HEK293 (cell line): ENCODE measurements at regions not wholly inside any gene's neighbourhood (a gene's known extent, or its start where the extent isn't known, plus 50 kb on each side); places are given as distances from the start of the nearest gene placed in this dataset.
A peak's percentile ranks its signal among the peaks of the same experiment; 100 is the strongest.

Experiments used
- EGR2 ChIP-seq: fragments of 450-650 bp; formaldehyde crosslinking; IDR thresholded peaks from 2 replicates; pipeline ENCODE4 v1.5.1; 2016; ENCODE audit warnings: low read depth, missing biosample characterization, missing genetic modification characterization
- GLIS2 ChIP-seq: fragments of 450-650 bp; formaldehyde crosslinking; IDR thresholded peaks from 2 replicates; pipeline ENCODE4 v1.5.1; 2016; ENCODE audit warnings: missing biosample characterization, missing genetic modification characterization
- HIC1 ChIP-seq: fragments of 450-650 bp; formaldehyde crosslinking; IDR thresholded peaks from 2 replicates; pipeline ENCODE4 v1.5.1; 2016; ENCODE audit warnings: missing biosample characterization, missing genetic modification characterization
- IKZF3 ChIP-seq: fragments of 450-650 bp; IDR thresholded peaks from 2 replicates; pipeline ENCODE4 v1.5.0; 2018; ENCODE audit warnings: missing biosample characterization, mild to moderate bottlenecking, missing genetic modification characterization, moderate library complexity
- KLF8 ChIP-seq: fragments of 450-650 bp; formaldehyde crosslinking; IDR thresholded peaks from 2 replicates; pipeline ENCODE4 v1.5.1; 2016; ENCODE audit warnings: missing biosample characterization, missing genetic modification characterization
- KLF9 ChIP-seq: fragments of 450-650 bp; formaldehyde crosslinking; IDR thresholded peaks from 2 replicates; pipeline ENCODE4 v1.5.1; 2016; ENCODE audit warnings: missing biosample characterization, missing genetic modification characterization, low read depth
- PRDM10 ChIP-seq: fragments of 450-650 bp; formaldehyde crosslinking; IDR thresholded peaks from 2 replicates; pipeline ENCODE4 v1.5.1; 2016; ENCODE audit warnings: missing biosample characterization, missing genetic modification characterization
- PRDM2 ChIP-seq: fragments of 450-650 bp; formaldehyde crosslinking; IDR thresholded peaks from 2 replicates; pipeline ENCODE4 v1.5.1; 2016; ENCODE audit warnings: missing biosample characterization, missing genetic modification characterization, borderline replicate concordance
- SP3 ChIP-seq: fragments of 450-650 bp; formaldehyde crosslinking; IDR thresholded peaks from 2 replicates; pipeline ENCODE4 v1.5.1; 2016; ENCODE audit warnings: missing biosample characterization, missing genetic modification characterization
- ZFP69B ChIP-seq: fragments of 450-650 bp; formaldehyde crosslinking; IDR thresholded peaks from 2 replicates; pipeline ENCODE4 v1.5.1; 2016; ENCODE audit warnings: missing biosample characterization, missing genetic modification characterization
- ZIC2 ChIP-seq: fragments of 450-650 bp; formaldehyde crosslinking; IDR thresholded peaks from 2 replicates; pipeline ENCODE4 v1.5.1; 2016; ENCODE audit warnings: missing biosample characterization, missing genetic modification characterization
- ZNF146 ChIP-seq: fragments of 450-650 bp; formaldehyde crosslinking; IDR thresholded peaks from 2 replicates; pipeline ENCODE4 v1.5.1; 2016; ENCODE audit warnings: missing biosample characterization, missing genetic modification characterization
- ZNF169 ChIP-seq: fragments of 450-650 bp; formaldehyde crosslinking; IDR thresholded peaks from 2 replicates; pipeline ENCODE4 v1.5.1; 2016; ENCODE audit warnings: missing biosample characterization, missing genetic modification characterization
- ZNF184 ChIP-seq: fragments of 450-650 bp; IDR thresholded peaks from 2 replicates; pipeline ENCODE4 v1.5.1; 2018; ENCODE audit warnings: missing biosample characterization, mild to moderate bottlenecking, missing genetic modification characterization
- ZNF239 ChIP-seq: fragments of 450-650 bp; formaldehyde crosslinking; IDR thresholded peaks from 2 replicates; pipeline ENCODE4 v1.5.1; 2016; ENCODE audit warnings: missing biosample characterization, missing genetic modification characterization
- ZNF24 ChIP-seq: fragments of 450-650 bp; formaldehyde crosslinking; IDR thresholded peaks from 2 replicates; pipeline ENCODE4 v1.5.1; 2016; ENCODE audit warnings: missing biosample characterization, missing genetic modification characterization
- ZNF324 ChIP-seq: fragments of 450-650 bp; formaldehyde crosslinking; IDR thresholded peaks from 2 replicates; pipeline ENCODE4 v1.5.1; 2016; ENCODE audit warnings: missing biosample characterization, missing genetic modification characterization
- ZNF335 ChIP-seq: fragments of 450-650 bp; formaldehyde crosslinking; conservative IDR thresholded peaks from 2 replicates; pipeline ENCODE4 v1.5.1; 2016; ENCODE audit warnings: missing biosample characterization, missing genetic modification characterization
- ZNF362 ChIP-seq: fragments of 450-650 bp; formaldehyde crosslinking; IDR thresholded peaks from 2 replicates; pipeline ENCODE4 v1.5.1; 2016; ENCODE audit warnings: missing biosample characterization, missing genetic modification characterization
- ZNF488 ChIP-seq: fragments of 450-650 bp; formaldehyde crosslinking; IDR thresholded peaks from 2 replicates; pipeline ENCODE4 v1.5.1; 2016; ENCODE audit warnings: missing biosample characterization, missing genetic modification characterization
- ZNF629 ChIP-seq: fragments of 450-650 bp; formaldehyde crosslinking; IDR thresholded peaks from 2 replicates; pipeline ENCODE4 v1.5.1; 2017; ENCODE audit warnings: missing biosample characterization, missing genetic modification characterization
- ZNF660 ChIP-seq: fragments of 450-650 bp; IDR thresholded peaks from 2 replicates; pipeline ENCODE4 v1.5.1; 2018; ENCODE audit warnings: missing biosample characterization, mild to moderate bottlenecking, missing genetic modification characterization
- ZNF692 ChIP-seq: fragments of 450-650 bp; formaldehyde crosslinking; IDR thresholded peaks from 2 replicates; pipeline ENCODE4 v1.5.1; 2016; ENCODE audit warnings: missing biosample characterization, missing genetic modification characterization
- ZSCAN23 ChIP-seq: fragments of 450-650 bp; formaldehyde crosslinking; IDR thresholded peaks from 2 replicates; pipeline ENCODE4 v1.5.1; 2016; ENCODE audit warnings: missing biosample characterization, missing genetic modification characterization

- TF ChIP-seq IKZF3 (tag by site-specific recombination) = 0 out of 2 replicates have a peak, but pooled peaks have one; percentile 8
- TF ChIP-seq ZNF335 (tag by site-specific recombination) = peak; percentile 93
- TF ChIP-seq HIC1 (tag by site-specific recombination) = 0 out of 2 replicates have a peak, but pooled peaks have one; percentile 15
- TF ChIP-seq ZNF660 (tag by site-specific recombination) = peak; percentile 91
- TF ChIP-seq ZFP69B = peak; percentile 88
- TF ChIP-seq ZNF488 (tag by site-specific recombination) = no peak
- peak; percentile 71 for TF ChIP-seq ZNF24 (tag by site-specific recombination)
- TF ChIP-seq ZIC2 = no peak
- TF ChIP-seq ZNF692 (tag by site-specific recombination) = peak; percentile 79
- TF ChIP-seq ZNF169 (tag by site-specific recombination) = no peak
- peak; percentile 23; the same call in 1 of the 2 replicates for TF ChIP-seq ZNF184
- TF ChIP-seq ZSCAN23 (tag by site-specific recombination) = peak; percentile 84
- TF ChIP-seq GLIS2 (tag by site-specific recombination) = no peak
- no peak for TF ChIP-seq EGR2 (tag by site-specific recombination)
- no peak for TF ChIP-seq ZNF239 (tag by site-specific recombination)
- TF ChIP-seq ZNF146 (tag by site-specific recombination) = 0 out of 2 replicates have a peak, but pooled peaks have one; percentile 12
- TF ChIP-seq ZNF324 (tag by site-specific recombination) = 0 out of 2 replicates have a peak, but pooled peaks have one; percentile 46
- peak; percentile 95 for TF ChIP-seq ZNF362 (tag by site-specific recombination)
- 0 out of 2 replicates have a peak, but pooled peaks have one; percentile 48 for TF ChIP-seq KLF8 (tag by site-specific recombination)
- TF ChIP-seq PRDM2 (tag by site-specific recombination) = no peak
- TF ChIP-seq ZNF629 = peak; percentile 23; the same call in 1 of the 2 replicates
- peak; percentile 33 for TF ChIP-seq PRDM10 (tag by site-specific recombination)
- 0 out of 2 replicates have a peak, but pooled peaks have one; percentile 11 for TF ChIP-seq KLF9 (tag by site-specific recombination)
- 0 out of 2 replicates have a peak, but pooled peaks have one; percentile 17 for TF ChIP-seq SP3 (tag by site-specific recombination)
Observed at GRCh38 chr6:26286168-26286877, 78.7 kb upstream of the BTN3A2 start (continued).
